Lung (tissue), 11 donors: ENCODE measurements at regions not wholly inside any gene's neighbourhood (a gene's known extent, or its start where the extent isn't known, plus 50 kb on each side); places are given as distances from the start of the nearest gene placed in this dataset.
A peak's percentile ranks its signal among the peaks of the same experiment; 100 is the strongest.

Experiments used
- ATAC-seq: fragments of 200-7000 bp; cut with Tn5 transposase; one replicate; pipeline ENCODE4 v1.9.1; 2020; ENCODE audit warnings: moderate number of reproducible peaks; ENCODE audit not compliant: insufficient read depth, low FRiP score
- DNase-seq, 3 donors: peaks; one replicate each; pipeline ENCODE4 v3.0.0-alpha.2; 2013 to 2017
- H3K27ac ChIP-seq, 2 donors: one replicate each; pipeline ENCODE4 v1.5.1; 2013; ENCODE audit warnings: mild to moderate bottlenecking in 2 of 2, moderate library complexity in 2 of 2, control low read depth in 1 of 2, inconsistent platforms in 1 of 2, low read depth in 1 of 2, low read length in 1 of 2
- H3K27me3 ChIP-seq, 3 donors: one replicate each; pipeline ENCODE4 v1.5.1; 2013; ENCODE audit warnings: low read length in 2 of 3; ENCODE audit not compliant: control insufficient read depth in 3 of 3, insufficient read depth in 3 of 3
- H3K36me3 ChIP-seq, 4 donors: one replicate each; pipeline ENCODE4 v1.5.1; 2013; ENCODE audit warnings: low read length in 4 of 4, mild to moderate bottlenecking in 1 of 4, moderate library complexity in 1 of 4; ENCODE audit not compliant: control insufficient read depth in 4 of 4, insufficient read depth in 4 of 4
- H3K4me1 ChIP-seq, 5 donors: one replicate each; pipeline ENCODE4 v1.5.1; 2013; ENCODE audit warnings: low read length in 5 of 5, mild to moderate bottlenecking in 2 of 5, moderate library complexity in 1 of 5; ENCODE audit not compliant: control insufficient read depth in 5 of 5, insufficient read depth in 5 of 5
- H3K4me3 ChIP-seq: one replicate; pipeline ENCODE4 v1.5.1; 2013; ENCODE audit warnings: mild to moderate bottlenecking, control low read depth, moderate library complexity
- H3K9ac ChIP-seq, 2 donors: one replicate each; pipeline ENCODE4 v1.5.1; 2013; ENCODE audit warnings: low read length in 2 of 2, control low read depth in 1 of 2; ENCODE audit not compliant: insufficient read depth in 1 of 2
- H3K9me3 ChIP-seq, 4 donors: one replicate each; pipeline ENCODE4 v1.5.1; 2013; ENCODE audit warnings: low read length in 3 of 4, mild to moderate bottlenecking in 1 of 4, moderate library complexity in 1 of 4; ENCODE audit not compliant: control insufficient read depth in 4 of 4, insufficient read depth in 3 of 4
- CTCF ChIP-seq: IDR thresholded peaks from 2 replicates; pipeline ENCODE4 v1.5.1; 2012; ENCODE audit warnings: mild to moderate bottlenecking; ENCODE audit errors: control extremely low read depth, extremely low read depth
- WGBS, 2 donors: extraction: QIAGEN DNeasy Blood & Tissue Kit; methylation state at CpG; one replicate each; pipeline ENCODE4 v1.1.7; 2013; 5-methylcytosine and 5-hydroxymethylcytosine counted together
- donor health status: control.
- donor health status: control.
- donor health status: Bipolar disorder and iron deficiency.
- donor health status: healthy.
- donor health status: DM: yes; HTN: yes; CAD: no.

GRCh38 chr1:87530042-87530807 lies 201.5 kb downstream of the LMO4 start:
- H3K9ac ChIP-seq = no peak overlapping the region
- peaks cover 0 to 28% (median 0%) of the 10 kb centered on the region in 5 donors for H3K4me1 ChIP-seq
- peak in 2 of 3 donors; percentile 71 to 84 for DNase-seq
- H3K27me3 ChIP-seq = no peaks in the 10 kb centered on the region
- 61 to 84% methylated on average over 7 of the region's 7 CpGs for WGBS, 2 donors
- no peaks in the 10 kb centered on the region for H3K36me3 ChIP-seq
- ATAC-seq = no peak
- no peak overlapping the region for H3K4me3 ChIP-seq
- H3K27ac ChIP-seq = no peak overlapping the region
- H3K9me3 ChIP-seq = no peaks in the 10 kb centered on the region
- TF ChIP-seq CTCF = no peak

- H3K4me1 ChIP-seq = peaks cover 0 to 15% (median 0%) of the 10 kb centered on the region in 5 donors
- TF ChIP-seq CTCF = no peak
- no peak for ATAC-seq
- H3K4me3 ChIP-seq = no peak overlapping the region
- no peak overlapping the region for H3K27ac ChIP-seq
- H3K27me3 ChIP-seq = no peaks in the 10 kb centered on the region
- DNase-seq = peak; percentile 19 to 68 (median 62)
- H3K9me3 ChIP-seq = peaks cover 0 to 5% (median 1%) of the 10 kb centered on the region in 4 donors
- WGBS, 2 donors = 21 to 70% methylated on average over 1 of the region's 1 CpG
- no peak overlapping the region for H3K9ac ChIP-seq
- no peaks in the 10 kb centered on the region for H3K36me3 ChIP-seq
Observed at GRCh38 chr1:87535551-87535950, 206.9 kb downstream of the LMO4 start.

- 79 to 96% methylated on average over 1 of the region's 1 CpG for WGBS, 2 donors
- Histone ChIP-seq H3K4me3 (no peak overlapping the region), H3K36me3 (no peaks in the 10 kb centered on the region), H3K27ac (no peak overlapping the region), H3K9ac (no peak overlapping the region), H3K4me1 (peaks cover 0 to 12% (median 0%) of the 10 kb centered on the region in 5 donors), H3K9me3 (peaks cover 0 to 7% (median 4%) of the 10 kb centered on the region in 4 donors), H3K27me3 (no peaks in the 10 kb centered on the region)
- ATAC-seq (no peak), DNase-seq (no peak)
- no peak for TF ChIP-seq CTCF
Observed at GRCh38 chr1:87539147-87539546, 210.5 kb downstream of the LMO4 start.
